ENCODE measurements at regions not wholly inside any gene's neighbourhood (a gene's known extent, or its start where the extent isn't known, plus 50 kb on each side); places are given as distances from the start of the nearest gene placed in this dataset.

DNA sequence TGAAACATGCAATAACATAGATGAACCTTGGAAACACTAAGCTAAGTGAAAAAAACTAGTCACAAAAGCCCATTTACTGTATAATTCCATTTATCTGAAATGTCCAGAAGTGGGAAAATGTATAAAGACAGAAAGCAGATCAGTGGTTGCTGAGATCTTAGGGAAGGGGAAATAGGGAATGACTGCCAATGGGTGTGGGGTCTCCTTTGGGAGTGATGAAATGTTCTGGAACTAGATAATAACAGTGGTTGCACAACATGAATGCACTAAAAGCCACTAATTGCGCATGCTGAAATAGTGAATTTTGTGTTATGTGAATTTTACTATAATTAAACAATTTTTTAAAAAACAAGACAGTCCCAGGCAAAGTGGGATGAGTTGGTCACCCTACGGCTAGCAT, 472.8 kb downstream of the CCDC171 start:
- peaks cover 11% of the 10 kb centered on the region for H3K4me1 Mint-ChIP-seq (ENCODE audit: unreplicated experiment)
- peaks cover 9% of the 10 kb centered on the region for H3K9me3 Mint-ChIP-seq
- no peak overlapping the region for H3K4me3 Mint-ChIP-seq
- H3K27ac Mint-ChIP-seq: no peak overlapping the region
- DNase-seq (ENCODE audit: extremely low spot score, unreplicated experiment): no peak
- no peaks in the 10 kb centered on the region for H3K27me3 Mint-ChIP-seq
- H3K36me3 Mint-ChIP-seq: peaks cover 8% of the 10 kb centered on the region
- TF ChIP-seq CTCF (conservative IDR thresholded peaks at IDR 0.05): no peak

DNA sequence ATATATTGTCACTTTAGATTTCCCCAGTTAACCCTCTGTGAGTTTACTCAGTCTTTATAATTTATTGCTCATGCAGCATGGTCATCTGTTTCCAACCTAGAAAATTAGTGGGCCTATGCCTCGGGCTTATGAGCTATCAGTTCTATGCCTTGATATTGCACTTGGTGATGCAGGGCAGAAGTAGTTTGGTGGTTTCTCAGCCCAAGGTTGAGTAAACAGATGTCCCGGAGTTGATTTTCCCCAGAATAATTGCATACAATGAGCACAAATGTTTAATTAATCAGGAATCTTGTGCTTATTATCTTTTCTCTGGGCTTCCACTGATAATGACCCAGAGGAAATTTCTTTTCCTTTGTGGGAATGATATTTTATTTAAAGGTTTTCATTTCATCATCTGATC, 474.0 kb downstream of the CCDC171 start:
- DNase-seq (ENCODE audit: extremely low spot score, unreplicated experiment): no peak
- TF ChIP-seq CTCF (conservative IDR thresholded peaks at IDR 0.05): no peak
- H3K4me3 Mint-ChIP-seq: no peak overlapping the region
- no peaks in the 10 kb centered on the region for H3K27me3 Mint-ChIP-seq
- H3K9me3 Mint-ChIP-seq: peaks cover 9% of the 10 kb centered on the region
- H3K27ac Mint-ChIP-seq: no peak overlapping the region
- peaks cover 11% of the 10 kb centered on the region for H3K4me1 Mint-ChIP-seq (ENCODE audit: unreplicated experiment)
- H3K36me3 Mint-ChIP-seq: peaks cover 8% of the 10 kb centered on the region

DNA sequence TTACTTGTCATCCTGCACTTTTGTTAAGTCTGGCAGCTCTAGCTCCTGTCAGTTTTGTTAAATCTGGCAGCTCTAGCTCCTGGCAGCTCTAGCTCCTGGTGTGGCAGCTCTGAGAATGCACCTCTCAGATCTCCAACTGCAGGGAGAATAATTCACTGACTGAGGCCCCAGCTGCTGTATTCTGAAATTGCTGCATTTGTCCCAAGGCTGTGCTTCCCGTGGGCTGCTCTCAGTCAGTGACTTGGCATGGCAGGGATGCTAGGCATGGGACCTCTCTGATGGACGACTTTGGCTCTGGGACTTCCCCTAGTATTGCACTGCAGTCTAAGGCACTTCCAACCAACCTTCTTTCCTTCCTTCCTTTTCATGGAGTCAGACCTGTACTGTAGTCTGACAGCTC, 475.7 kb downstream of the CCDC171 start:
- TF ChIP-seq CTCF (conservative IDR thresholded peaks at IDR 0.05): no peak
- no peak overlapping the region for H3K27ac Mint-ChIP-seq
- H3K4me3 Mint-ChIP-seq: no peak overlapping the region
- peaks cover 11% of the 10 kb centered on the region for H3K4me1 Mint-ChIP-seq (ENCODE audit: unreplicated experiment)
- no peaks in the 10 kb centered on the region for H3K27me3 Mint-ChIP-seq
- peaks cover 9% of the 10 kb centered on the region for H3K9me3 Mint-ChIP-seq
- DNase-seq (ENCODE audit: extremely low spot score, unreplicated experiment): no peak
- peaks cover 8% of the 10 kb centered on the region for H3K36me3 Mint-ChIP-seq

DNA sequence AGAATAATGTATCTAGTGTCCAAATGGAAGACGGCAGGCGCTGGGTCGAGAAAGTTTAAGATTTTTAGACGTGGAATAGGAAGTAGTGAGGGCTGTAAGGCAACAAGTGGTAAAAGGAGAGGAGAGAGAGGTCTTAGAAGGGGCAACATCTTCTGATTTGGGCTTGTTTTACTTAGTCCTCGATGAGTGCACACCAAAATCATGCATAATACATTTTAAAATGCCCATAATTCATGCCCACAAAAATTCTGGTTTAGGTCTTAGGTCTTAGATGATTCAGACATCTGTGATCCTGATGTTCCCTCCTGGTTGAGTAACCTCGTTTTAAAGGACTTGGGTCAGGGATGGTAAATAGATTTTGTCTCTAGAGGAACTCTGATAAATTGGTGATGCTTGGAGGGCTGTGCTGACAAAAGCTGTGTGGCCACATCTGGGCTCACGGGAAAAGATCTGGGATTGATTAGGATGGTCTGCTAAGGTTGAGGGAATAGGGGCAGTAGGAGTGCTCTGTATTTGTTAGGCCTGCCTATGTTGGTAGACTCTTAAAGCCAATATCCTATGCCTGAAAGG, 476.3 kb downstream of the CCDC171 start:
- Mint-ChIP-seq H3K4me3 (no peak overlapping the region), H3K9me3 (peaks cover 9% of the 10 kb centered on the region), H3K27ac (no peak overlapping the region), H3K27me3 (no peaks in the 10 kb centered on the region), H3K4me1 (ENCODE audit: unreplicated experiment) (peaks cover 14% of the 10 kb centered on the region), H3K36me3 (peaks cover 8% of the 10 kb centered on the region)
- TF ChIP-seq CTCF (conservative IDR thresholded peaks at IDR 0.05): no peak
- no peak for DNase-seq (ENCODE audit: extremely low spot score, unreplicated experiment)

GRCh38 chr9:16029796-16030363, 477.0 kb downstream of the CCDC171 start:
- Mint-ChIP-seq H3K36me3 (peaks cover 8% of the 10 kb centered on the region), H3K4me1 (ENCODE audit: unreplicated experiment) (peaks cover 18% of the 10 kb centered on the region), H3K4me3 (no peak overlapping the region), H3K27me3 (no peaks in the 10 kb centered on the region), H3K27ac (no peak overlapping the region), H3K9me3 (peaks cover 9% of the 10 kb centered on the region)
- no peak for DNase-seq (ENCODE audit: extremely low spot score, unreplicated experiment)
- TF ChIP-seq CTCF (conservative IDR thresholded peaks at IDR 0.05): no peak
